ENCODE measurements at regions not wholly inside any gene's neighbourhood (a gene's known extent, or its start where the extent isn't known, plus 50 kb on each side); places are given as distances from the start of the nearest gene placed in this dataset.
"Not testable (repeated sequence)": the region's sequence is repeated elsewhere in the genome, so short reads cannot be mapped to it uniquely, and the experiment has no call there.

DNA sequence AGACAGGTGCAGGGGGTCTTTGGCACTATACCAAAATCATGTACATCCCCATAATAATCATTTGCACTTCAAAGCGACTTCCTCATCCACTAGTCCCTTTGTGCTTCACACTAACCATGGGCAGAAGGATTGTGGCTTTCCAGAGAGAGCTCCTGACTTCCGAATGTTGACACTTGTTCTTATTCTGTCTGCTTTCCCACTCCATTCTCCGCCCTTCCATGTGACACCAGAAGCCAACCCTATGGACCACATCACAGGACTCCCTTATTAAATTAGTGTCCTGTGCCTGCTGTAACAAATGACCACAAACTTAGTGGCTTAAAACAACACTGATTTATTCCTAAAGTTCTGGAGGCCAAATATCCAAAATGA lies 91.6 kb downstream of the CMC2 start:
- H3K27me3 Mint-ChIP-seq = peaks cover 32% of the 10 kb centered on the region
- no peak overlapping the region for H3K4me3 Mint-ChIP-seq
- H3K27ac Mint-ChIP-seq = no peak overlapping the region

DNA sequence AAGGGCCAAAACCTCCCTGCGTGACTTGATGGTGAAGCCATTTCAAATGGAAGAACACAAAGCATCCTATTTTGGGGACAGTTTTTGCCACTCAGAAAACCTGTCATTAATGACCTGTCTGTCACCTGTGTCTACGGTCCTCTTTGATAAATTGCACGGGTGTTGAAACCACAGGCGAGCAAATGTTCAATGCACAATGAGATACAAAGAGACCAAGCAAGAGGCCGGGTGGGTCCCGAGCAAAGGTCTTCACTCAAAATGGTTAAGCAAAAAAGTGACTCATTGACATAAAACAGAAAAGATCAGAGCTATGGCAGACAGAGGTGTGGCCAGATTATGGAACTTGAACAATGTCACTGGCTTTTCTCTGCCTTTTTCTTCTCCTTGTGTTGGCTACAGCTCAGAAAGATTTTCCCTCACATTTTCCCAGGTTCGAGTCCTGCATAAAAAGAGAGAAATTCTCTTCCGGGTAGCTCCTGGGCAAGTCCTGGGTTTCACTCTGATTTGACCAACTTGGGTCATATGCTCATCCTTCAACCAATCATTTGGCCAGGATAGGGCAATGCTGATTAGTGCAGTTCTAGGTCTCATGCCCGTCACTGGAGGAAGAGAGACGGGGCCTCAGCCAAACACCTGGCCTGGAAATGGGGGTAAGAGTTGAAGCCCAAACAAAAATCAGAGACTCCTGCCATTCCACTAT lies 92.2 kb downstream of the CMC2 start:
- no peaks in the 10 kb centered on the region for H3K36me3 Mint-ChIP-seq (ENCODE audit: low read depth)
- peaks cover 30% of the 10 kb centered on the region for H3K27me3 Mint-ChIP-seq
- H3K4me1 Mint-ChIP-seq (ENCODE audit: low read depth) = no peaks in the 10 kb centered on the region
- peaks cover 4% of the 10 kb centered on the region for H3K9me3 Mint-ChIP-seq
- H3K4me3 Mint-ChIP-seq = no peak overlapping the region
- DNase-seq = no peak
- H3K27ac Mint-ChIP-seq = no peak overlapping the region

More for the DNA sequence above, 91.6 kb downstream of the CMC2 start:
- DNase-seq = no peak
- Mint-ChIP-seq H3K36me3 (ENCODE audit: low read depth) (no peaks in the 10 kb centered on the region), H3K9me3 (peaks cover 4% of the 10 kb centered on the region), H3K4me1 (ENCODE audit: low read depth) (no peaks in the 10 kb centered on the region)

DNA sequence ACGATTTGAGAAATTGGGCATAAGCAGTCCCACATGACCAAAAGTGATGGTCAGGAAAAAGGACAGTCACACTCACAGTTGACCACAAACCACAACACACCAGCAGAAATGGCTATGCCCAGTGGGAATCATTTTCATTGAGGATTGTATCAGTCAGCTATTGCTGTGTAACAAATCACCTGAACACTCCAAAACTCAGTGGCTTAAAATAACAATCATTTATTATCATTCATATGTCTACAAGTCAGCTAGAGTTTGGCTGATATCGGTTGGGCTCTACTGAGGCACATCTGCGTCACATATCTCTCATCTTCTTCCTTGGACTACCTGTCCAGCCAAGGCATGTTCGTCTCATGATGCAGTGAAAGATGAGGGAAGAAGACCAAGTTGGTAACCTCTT lies 93.3 kb downstream of the CMC2 start:
- H3K9me3 Mint-ChIP-seq = peaks cover 4% of the 10 kb centered on the region
- DNase-seq = no peak

DNA sequence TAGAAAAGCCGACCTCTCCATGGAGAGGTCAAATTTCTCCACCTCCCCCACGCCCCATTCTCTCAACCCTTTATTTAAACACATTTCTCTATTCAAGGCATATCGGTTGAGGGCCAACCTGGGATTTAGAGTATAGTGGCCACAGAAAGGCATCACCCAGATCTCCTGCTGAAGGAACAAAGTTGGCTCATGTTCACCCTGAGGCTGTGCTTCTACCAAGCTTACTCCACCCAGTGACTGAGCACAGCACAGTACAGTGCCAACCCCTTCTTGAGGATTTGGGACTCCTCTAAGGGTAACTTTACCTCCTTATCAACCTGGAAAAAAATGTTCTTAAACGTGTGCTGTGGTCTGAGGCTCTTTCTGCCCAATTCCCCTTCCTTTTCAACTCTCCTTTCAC lies 94.0 kb downstream of the CMC2 start:
- no peaks in the 10 kb centered on the region for H3K4me1 Mint-ChIP-seq (ENCODE audit: low read depth)
- H3K36me3 Mint-ChIP-seq (ENCODE audit: low read depth) = no peaks in the 10 kb centered on the region
- no peak overlapping the region for H3K4me3 Mint-ChIP-seq
- peaks cover 30% of the 10 kb centered on the region for H3K27me3 Mint-ChIP-seq
- DNase-seq = no peak
- no peak overlapping the region for H3K27ac Mint-ChIP-seq
- peaks cover 4% of the 10 kb centered on the region for H3K9me3 Mint-ChIP-seq

More for the DNA sequence above, 93.3 kb downstream of the CMC2 start:
- Mint-ChIP-seq H3K27ac (no peak overlapping the region), H3K4me3 (no peak overlapping the region), H3K36me3 (ENCODE audit: low read depth) (no peaks in the 10 kb centered on the region), H3K4me1 (ENCODE audit: low read depth) (no peaks in the 10 kb centered on the region), H3K27me3 (peaks cover 27% of the 10 kb centered on the region)

DNA sequence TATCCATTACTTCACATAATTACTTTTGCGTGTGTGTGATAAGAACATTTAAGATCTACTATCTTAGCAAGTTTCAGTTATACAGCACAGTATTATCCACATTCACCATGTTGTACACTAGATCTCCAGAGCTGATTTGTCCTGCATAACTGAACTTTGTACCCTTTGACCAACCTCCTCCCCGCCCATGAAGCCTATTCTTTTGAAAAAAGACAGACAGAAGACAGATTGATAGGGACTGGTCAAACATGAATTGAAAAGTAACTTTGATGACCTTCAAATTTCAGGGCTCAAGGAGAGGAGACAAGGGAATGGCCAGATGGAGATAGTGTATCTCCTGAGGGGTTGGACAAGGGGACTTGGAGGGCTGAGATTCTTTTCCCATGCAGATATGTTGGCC lies 96.3 kb downstream of the CMC2 start:
- Mint-ChIP-seq H3K4me3 (no peak overlapping the region), H3K27me3 (peaks cover 28% of the 10 kb centered on the region), H3K27ac (no peak overlapping the region), H3K4me1 (ENCODE audit: low read depth) (no peaks in the 10 kb centered on the region), H3K9me3 (peaks cover 4% of the 10 kb centered on the region), H3K36me3 (ENCODE audit: low read depth) (no peaks in the 10 kb centered on the region)
- no peak for DNase-seq

DNA sequence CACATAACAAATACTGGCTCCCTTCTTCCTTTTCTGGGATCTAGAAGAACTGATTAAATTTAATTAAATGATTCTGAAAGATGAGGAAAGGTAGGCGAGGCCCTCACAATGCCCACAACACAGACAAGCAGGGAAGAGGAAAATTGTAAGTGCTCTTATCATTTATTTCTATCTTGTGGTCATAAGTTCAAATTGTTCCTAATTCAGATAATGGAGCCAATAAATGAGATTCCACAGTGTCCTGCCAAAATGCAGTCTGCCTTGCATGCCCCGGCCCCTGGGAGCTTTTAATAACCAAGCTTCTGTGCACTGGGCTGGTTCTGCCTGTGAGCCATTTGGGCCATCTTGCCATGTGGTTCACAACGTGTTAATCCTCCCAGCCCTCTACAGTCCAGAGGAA lies 97.0 kb downstream of the CMC2 start:
- Mint-ChIP-seq H3K36me3 (ENCODE audit: low read depth) (no peaks in the 10 kb centered on the region), H3K4me3 (no peak overlapping the region), H3K27me3 (peaks cover 24% of the 10 kb centered on the region), H3K27ac (no peak overlapping the region), H3K4me1 (ENCODE audit: low read depth) (no peaks in the 10 kb centered on the region), H3K9me3 (peaks cover 4% of the 10 kb centered on the region)
- DNase-seq = no peak

DNA sequence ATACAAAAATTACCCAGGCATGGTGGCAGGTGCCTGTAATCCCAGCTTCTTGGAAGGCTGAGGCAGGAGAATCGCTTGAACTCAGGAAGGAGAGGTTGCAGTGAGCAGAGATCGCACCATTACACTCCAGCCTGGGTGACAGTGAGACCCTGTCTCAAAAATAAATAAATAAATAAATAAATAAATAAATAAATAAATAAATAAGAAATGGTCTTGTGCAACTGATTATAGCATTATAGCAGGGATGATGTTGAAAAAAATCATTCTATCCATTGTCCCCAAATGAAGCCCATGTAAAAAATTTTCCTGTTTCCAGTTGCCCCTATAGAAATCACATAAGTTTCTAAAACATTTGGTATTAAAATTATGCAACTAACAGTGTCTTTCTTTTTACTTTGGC lies 100.5 kb downstream of the CMC2 start:
- H3K9me3 Mint-ChIP-seq; H3K27ac Mint-ChIP-seq; H3K4me3 Mint-ChIP-seq; DNase-seq; H3K4me1 Mint-ChIP-seq (ENCODE audit: low read depth); H3K36me3 Mint-ChIP-seq (ENCODE audit: low read depth): not testable (repeated sequence)
- H3K27me3 Mint-ChIP-seq = peaks cover 14% of the 10 kb centered on the region

DNA sequence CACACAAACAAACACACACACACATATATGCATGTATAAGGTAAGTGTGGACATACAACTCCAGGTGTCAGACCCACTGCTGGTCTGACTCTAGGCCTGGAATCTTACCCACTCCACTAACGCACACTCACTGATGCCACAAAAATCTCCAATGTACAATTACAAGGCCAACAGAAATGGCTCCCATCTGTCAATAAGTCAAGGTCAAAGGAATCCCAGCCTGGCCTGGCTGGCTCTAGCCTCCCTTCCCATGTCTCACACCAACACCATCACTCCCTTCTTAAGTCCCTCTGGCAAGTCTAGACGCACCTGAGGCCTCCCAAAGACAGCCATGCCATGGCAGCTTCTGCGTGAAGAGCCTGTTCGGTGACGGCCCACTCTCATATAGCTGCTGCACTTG lies 99.2 kb upstream of the CDYL2 start:
- DNase-seq = no peak
- H3K9me3 Mint-ChIP-seq = no peaks in the 10 kb centered on the region
- peaks cover 7% of the 10 kb centered on the region for H3K27me3 Mint-ChIP-seq
- H3K27ac Mint-ChIP-seq = no peak overlapping the region
- no peaks in the 10 kb centered on the region for H3K36me3 Mint-ChIP-seq (ENCODE audit: low read depth)
- no peaks in the 10 kb centered on the region for H3K4me1 Mint-ChIP-seq (ENCODE audit: low read depth)
- no peak overlapping the region for H3K4me3 Mint-ChIP-seq

DNA sequence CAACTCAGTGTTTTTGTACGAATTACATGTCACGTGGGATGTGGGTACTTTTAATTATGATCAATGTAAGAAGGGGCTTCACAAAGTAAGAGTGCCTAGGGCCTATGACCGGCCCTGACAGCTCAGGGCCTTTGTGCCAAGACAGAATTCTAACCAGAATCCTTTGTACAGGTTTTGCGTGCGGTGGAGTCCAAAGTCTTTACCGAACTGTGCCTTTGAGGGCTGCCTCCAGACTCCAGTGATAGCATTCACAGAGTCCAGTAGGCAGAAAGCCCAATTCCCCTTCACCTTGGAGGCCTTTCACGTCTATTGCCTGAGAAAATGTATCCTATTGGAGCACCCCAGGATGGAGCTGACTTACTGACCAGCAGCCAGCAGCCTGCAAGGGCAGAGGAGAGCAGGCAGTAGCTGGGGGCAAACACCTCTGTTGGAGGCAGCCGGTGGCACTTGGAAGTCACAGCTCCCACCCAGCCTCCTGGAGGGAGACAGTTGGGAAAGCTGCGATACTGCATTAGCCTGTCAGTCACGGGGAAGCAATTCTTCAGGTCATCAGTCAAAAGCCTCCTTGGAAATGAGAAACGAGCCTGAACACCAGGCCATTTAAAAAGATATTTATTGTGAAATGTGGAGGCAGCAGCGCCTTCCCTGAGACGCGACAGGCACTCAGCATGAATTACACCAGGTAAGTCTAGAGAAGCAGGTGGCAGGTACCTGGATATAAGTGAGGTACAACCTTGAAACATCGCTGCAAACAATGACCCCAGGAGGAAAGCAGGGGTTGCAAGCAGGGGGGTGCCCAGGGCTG lies 98.1 kb upstream of the CDYL2 start:
- no peak for DNase-seq
- Mint-ChIP-seq H3K4me1 (ENCODE audit: low read depth) (no peaks in the 10 kb centered on the region), H3K4me3 (no peak overlapping the region), H3K27me3 (no peaks in the 10 kb centered on the region), H3K27ac (no peak overlapping the region), H3K36me3 (ENCODE audit: low read depth) (no peaks in the 10 kb centered on the region), H3K9me3 (no peaks in the 10 kb centered on the region)

DNA sequence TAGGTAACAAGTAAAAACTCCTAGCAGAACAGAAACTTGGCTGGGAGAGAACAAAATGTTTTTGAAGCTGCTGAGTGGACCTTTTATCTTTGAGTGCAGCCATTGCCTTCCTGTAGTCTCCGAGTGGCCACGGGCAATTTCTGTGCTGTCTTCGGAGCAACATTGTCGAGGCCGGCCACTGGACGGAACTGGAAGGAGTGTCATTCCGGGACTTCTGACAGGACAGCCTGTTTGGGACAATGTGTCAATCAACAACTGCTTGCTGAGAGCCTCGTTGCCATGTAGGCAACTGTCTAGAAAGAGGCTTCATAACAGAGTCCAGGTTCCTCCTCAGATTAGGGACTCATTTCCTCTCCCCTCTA lies 96.2 kb upstream of the CDYL2 start:
- no peaks in the 10 kb centered on the region for H3K27me3 Mint-ChIP-seq
- H3K4me1 Mint-ChIP-seq (ENCODE audit: low read depth) = no peaks in the 10 kb centered on the region
- no peaks in the 10 kb centered on the region for H3K36me3 Mint-ChIP-seq (ENCODE audit: low read depth)
- H3K27ac Mint-ChIP-seq = no peak overlapping the region
- no peak for DNase-seq
- no peaks in the 10 kb centered on the region for H3K9me3 Mint-ChIP-seq
- no peak overlapping the region for H3K4me3 Mint-ChIP-seq

DNA sequence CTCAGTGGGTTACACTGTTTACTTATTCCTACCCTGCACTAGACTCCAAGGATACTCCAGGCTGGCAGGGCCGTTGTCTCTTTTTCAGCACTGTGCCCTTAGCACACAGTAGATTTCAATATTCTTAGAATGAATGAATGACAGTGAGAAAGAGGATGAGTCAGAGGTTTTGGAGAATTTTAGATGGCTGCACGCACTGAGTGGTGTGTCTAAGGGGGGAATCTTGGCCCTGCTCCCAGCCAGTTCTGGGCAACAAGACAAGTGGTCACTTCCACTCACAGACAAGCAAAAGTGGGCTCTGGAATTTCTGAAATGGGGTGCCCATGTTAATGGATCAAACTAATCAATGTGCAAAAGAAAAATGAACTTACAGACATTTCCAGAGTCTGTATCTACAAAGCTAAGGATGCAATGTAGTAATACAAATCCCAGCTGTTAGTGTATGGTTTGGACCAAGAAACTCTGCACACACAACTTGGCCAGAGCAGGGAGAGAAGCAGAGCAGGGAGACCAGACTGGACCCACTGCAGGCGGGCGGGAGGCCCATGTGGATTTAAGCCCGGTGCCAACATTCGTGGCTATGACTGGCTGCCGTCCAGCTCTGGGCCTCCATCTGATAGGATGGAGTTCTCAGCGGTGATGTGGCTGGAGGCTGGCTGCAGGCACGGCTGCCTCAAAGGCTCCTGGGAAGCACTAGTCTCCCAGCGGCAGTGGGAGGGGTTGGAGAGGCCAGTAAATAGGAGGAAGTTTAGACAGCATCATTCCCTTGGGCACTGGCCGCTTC lies 95.6 kb upstream of the CDYL2 start:
- Mint-ChIP-seq H3K36me3 (ENCODE audit: low read depth) (no peaks in the 10 kb centered on the region), H3K9me3 (no peaks in the 10 kb centered on the region), H3K27me3 (no peaks in the 10 kb centered on the region), H3K27ac (no peak overlapping the region), H3K4me1 (ENCODE audit: low read depth) (no peaks in the 10 kb centered on the region), H3K4me3 (no peak overlapping the region)
- DNase-seq = no peak

DNA sequence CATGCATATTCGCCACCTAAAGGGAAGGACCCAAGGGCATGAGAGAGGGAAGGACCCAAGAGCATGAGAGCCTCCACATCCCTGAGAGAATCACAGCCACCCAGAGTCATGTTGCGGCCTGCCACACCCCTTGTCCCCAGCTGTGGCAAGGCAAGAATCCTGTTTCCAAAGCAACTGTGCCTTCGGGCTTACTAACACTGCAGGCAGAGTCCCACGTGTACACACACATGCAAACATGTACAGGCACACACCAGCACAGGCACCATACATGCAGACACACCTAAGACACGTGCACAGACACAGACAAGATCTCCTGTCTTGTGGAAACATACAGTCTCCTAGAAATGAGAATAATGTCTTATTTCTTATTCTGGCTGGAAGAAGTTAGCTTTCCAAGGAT lies 92.4 kb upstream of the CDYL2 start:
- no peaks in the 10 kb centered on the region for H3K36me3 Mint-ChIP-seq (ENCODE audit: low read depth)
- H3K27me3 Mint-ChIP-seq = peaks cover 5% of the 10 kb centered on the region
- no peaks in the 10 kb centered on the region for H3K4me1 Mint-ChIP-seq (ENCODE audit: low read depth)
- no peaks in the 10 kb centered on the region for H3K9me3 Mint-ChIP-seq
- H3K4me3 Mint-ChIP-seq = no peak overlapping the region
- H3K27ac Mint-ChIP-seq = no peak overlapping the region
- DNase-seq = no peak

DNA sequence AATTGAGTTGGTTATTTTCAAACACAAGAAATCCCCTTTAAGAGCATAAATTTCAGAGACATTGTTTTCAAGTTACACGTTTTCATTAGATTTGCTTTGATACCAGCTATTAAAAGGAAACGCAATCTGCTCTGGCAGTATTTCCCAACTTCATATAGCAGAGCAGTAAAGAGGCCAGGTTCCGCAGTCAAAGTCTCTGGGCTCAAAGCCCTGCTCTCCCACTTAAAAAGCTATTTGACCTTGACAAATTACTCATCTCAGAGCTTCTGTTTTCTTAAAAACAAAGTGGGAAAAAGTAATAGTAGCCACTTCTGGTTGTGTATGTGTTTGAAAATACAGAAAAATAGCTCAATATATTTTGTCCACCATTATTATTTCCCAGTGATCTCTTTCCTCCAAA lies 89.7 kb upstream of the CDYL2 start:
- no peaks in the 10 kb centered on the region for H3K4me1 Mint-ChIP-seq (ENCODE audit: low read depth)
- DNase-seq = no peak
- H3K27me3 Mint-ChIP-seq = peaks cover 5% of the 10 kb centered on the region
- H3K9me3 Mint-ChIP-seq = no peaks in the 10 kb centered on the region
- no peaks in the 10 kb centered on the region for H3K36me3 Mint-ChIP-seq (ENCODE audit: low read depth)
- no peak overlapping the region for H3K27ac Mint-ChIP-seq
- H3K4me3 Mint-ChIP-seq = no peak overlapping the region

DNA sequence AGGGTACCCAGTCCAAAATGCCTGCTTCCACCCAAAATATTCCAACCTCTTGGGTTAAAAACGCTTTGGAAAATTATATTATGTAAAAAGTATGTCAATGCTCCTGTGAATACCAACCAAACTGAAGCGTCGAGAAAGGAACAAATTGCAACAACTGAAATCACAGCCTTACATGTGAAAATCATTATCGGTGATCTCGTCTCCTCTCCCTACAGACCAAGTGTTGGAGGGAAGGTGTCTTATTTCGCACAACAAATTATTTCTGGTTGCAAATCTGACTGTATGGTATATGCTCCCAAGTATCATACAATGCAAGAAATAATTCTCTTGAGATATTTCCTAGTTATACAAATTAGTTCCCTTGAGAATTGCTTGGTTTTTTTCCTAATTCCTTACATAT lies 89.3 kb upstream of the CDYL2 start:
- Mint-ChIP-seq H3K27ac (no peak overlapping the region), H3K36me3 (ENCODE audit: low read depth) (no peaks in the 10 kb centered on the region), H3K4me1 (ENCODE audit: low read depth) (no peaks in the 10 kb centered on the region), H3K27me3 (peaks cover 9% of the 10 kb centered on the region), H3K4me3 (no peak overlapping the region), H3K9me3 (no peaks in the 10 kb centered on the region)
- no peak for DNase-seq

DNA sequence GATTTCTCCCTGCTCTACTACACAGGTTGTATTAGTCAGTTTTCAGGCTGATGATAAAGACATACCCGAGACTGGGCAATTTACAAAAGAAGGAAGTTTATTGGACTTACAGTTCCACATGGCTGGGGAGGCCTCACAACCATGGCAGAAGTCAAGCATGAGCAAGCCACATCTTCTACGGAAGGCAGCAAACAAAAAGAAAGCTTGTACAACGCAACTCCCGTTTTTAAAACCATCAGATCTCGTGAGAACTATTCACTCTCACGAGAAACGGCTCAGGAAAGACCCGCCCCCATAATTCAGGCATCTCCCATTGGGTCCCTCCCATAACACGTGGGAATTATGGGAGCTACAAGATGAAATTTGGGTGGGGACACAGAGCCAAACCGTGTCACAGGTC lies 88.0 kb upstream of the CDYL2 start:
- not testable (repeated sequence) for DNase-seq; H3K36me3 Mint-ChIP-seq (ENCODE audit: low read depth); H3K4me1 Mint-ChIP-seq (ENCODE audit: low read depth); H3K9me3 Mint-ChIP-seq; H3K4me3 Mint-ChIP-seq; H3K27ac Mint-ChIP-seq
- H3K27me3 Mint-ChIP-seq = peaks cover 12% of the 10 kb centered on the region
